Keratinocyte (primary cell): ENCODE measurements at regions not wholly inside any gene's neighbourhood (a gene's known extent, or its start where the extent isn't known, plus 50 kb on each side); places are given as distances from the start of the nearest gene placed in this dataset.

ENCODE experiments used
- EZH2 ChIP-seq: IDR thresholded peaks from one replicate; pipeline ENCODE4 v1.6.1; 2012; ENCODE audit warnings: inconsistent platforms, mild to moderate bottlenecking, low read length, moderate library complexity
- TF ChIP-seq, protein P1 (sequence below), 3 experiments: IDR thresholded peaks in 1 of 3; conservative IDR thresholded peaks in 1 of 3; optimal IDR thresholded peaks in 1 of 3; 2 replicates in 2 of 3; 3 replicates in 1 of 3; pipeline versions ENCODE3 to v1.5.1; 2011; ENCODE audit warnings: low read length in 3 of 3, mild to moderate bottlenecking in 3 of 3, moderate library complexity in 2 of 3, control low read depth in 1 of 3, inconsistent platforms in 1 of 3; ENCODE audit not compliant: insufficient read depth in 2 of 3; ENCODE audit errors: extremely low read depth in 1 of 3

DNA sequence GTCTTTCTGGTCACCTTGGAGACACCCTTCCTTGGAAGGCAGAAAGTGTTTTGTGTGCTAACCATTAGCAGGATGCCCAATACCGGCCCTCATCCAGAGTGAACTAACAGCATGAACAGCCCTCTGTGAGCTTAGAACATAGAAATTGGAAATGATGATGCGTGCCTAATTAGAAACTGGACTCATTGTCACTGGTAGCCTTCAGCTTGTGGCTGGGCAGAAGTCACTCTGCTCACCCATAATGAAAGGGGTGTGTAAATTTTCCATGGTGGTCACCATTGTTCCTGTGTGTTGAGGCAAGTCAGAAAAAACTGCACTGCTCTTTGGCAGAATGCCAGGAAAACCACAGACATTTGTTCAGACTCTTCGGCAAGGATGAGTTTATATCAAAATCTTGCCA, 74.7 kb upstream of the CNTN4 start:
- TF ChIP-seq, protein P1, sequence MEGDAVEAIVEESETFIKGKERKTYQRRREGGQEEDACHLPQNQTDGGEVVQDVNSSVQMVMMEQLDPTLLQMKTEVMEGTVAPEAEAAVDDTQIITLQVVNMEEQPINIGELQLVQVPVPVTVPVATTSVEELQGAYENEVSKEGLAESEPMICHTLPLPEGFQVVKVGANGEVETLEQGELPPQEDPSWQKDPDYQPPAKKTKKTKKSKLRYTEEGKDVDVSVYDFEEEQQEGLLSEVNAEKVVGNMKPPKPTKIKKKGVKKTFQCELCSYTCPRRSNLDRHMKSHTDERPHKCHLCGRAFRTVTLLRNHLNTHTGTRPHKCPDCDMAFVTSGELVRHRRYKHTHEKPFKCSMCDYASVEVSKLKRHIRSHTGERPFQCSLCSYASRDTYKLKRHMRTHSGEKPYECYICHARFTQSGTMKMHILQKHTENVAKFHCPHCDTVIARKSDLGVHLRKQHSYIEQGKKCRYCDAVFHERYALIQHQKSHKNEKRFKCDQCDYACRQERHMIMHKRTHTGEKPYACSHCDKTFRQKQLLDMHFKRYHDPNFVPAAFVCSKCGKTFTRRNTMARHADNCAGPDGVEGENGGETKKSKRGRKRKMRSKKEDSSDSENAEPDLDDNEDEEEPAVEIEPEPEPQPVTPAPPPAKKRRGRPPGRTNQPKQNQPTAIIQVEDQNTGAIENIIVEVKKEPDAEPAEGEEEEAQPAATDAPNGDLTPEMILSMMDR (optimal IDR thresholded peaks at IDR 0.05 in 1 of 3, IDR thresholded peaks at IDR 0.05 in 1 of 3, conservative IDR thresholded peaks at IDR 0.05 in 1 of 3; ENCODE audit: extremely low read depth in 1 of 3, insufficient read depth in 2 of 3, low read length in 3 of 3): no peak
- TF ChIP-seq EZH2: no peak
